Testis (tissue), 2 donors: ENCODE measurements at regions not wholly inside any gene's neighbourhood (a gene's known extent, or its start where the extent isn't known, plus 50 kb on each side); places are given as distances from the start of the nearest gene placed in this dataset.

Source experiments
- DNase-seq: peaks from one replicate; pipeline ENCODE4 v3.0.0-alpha.2; 2019
- H3K27ac ChIP-seq, 2 donors: fragments of 200-600 bp; sonication (generic); one replicate each; pipeline ENCODE4 v1.5.1; 2019
- H3K27me3 ChIP-seq: fragments of 200-600 bp; sonication (generic); one replicate; pipeline ENCODE4 v1.5.1; 2019
- H3K36me3 ChIP-seq: fragments of 200-600 bp; sonication (generic); one replicate; pipeline ENCODE4 v1.5.1; 2017; ENCODE audit warnings: low read depth; ENCODE audit errors: missing control alignments
- H3K4me1 ChIP-seq: fragments of 200-600 bp; sonication (generic); one replicate; pipeline ENCODE4 v1.5.1; 2019
- H3K4me3 ChIP-seq, 2 donors: fragments of 200-600 bp; sonication (generic); one replicate each; pipeline ENCODE4 v1.5.1; 2017 to 2019
- H3K9me3 ChIP-seq: fragments of 200-600 bp; sonication (generic); one replicate; pipeline ENCODE4 v1.5.1; 2017
- CTCF ChIP-seq, 3 experiments: fragments of 450-650 bp in 2 of 3; fragments of 200-600 bp in 1 of 3; sonication (generic) in 1 of 3; IDR thresholded peaks; one replicate each; pipeline ENCODE4 v1.5.1; 2016 to 2019; ENCODE audit warnings: antibody characterized with exemption in 3 of 3, mild to moderate bottlenecking in 2 of 3, moderate library complexity in 1 of 3
- POLR2A ChIP-seq: fragments of 450-650 bp; IDR thresholded peaks from one replicate; pipeline ENCODE4 v1.6.1; 2017; ENCODE audit warnings: antibody characterized with exemption, mild to moderate bottlenecking, moderate library complexity
- WGBS, 2 donors: methylation state at CpG; one replicate each; pipeline ENCODE4 v1.1.5; 2018; 5-methylcytosine and 5-hydroxymethylcytosine counted together
- intact Hi-C: fragments of 100-400 bp; cut with DNase I; formaldehyde crosslinking; loops from one replicate; pipeline ENCODE4 v1.15.1; 2023; ENCODE audit warnings: low total_unique reads

GRCh38 chr20:11717562-11717961, 200.1 kb upstream of the BTBD3 start:
- Histone ChIP-seq H3K27me3 (no peaks in the 10 kb centered on the region), H3K27ac (no peak overlapping the region), H3K36me3 (no peaks in the 10 kb centered on the region), H3K4me1 (no peaks in the 10 kb centered on the region), H3K9me3 (no peaks in the 10 kb centered on the region), H3K4me3 (no peak overlapping the region)
- intact Hi-C loops = no loop called here
- TF ChIP-seq POLR2A = no peak
- TF ChIP-seq CTCF (IDR thresholded peaks at IDR 0.05) = no peak
- DNase-seq = no peak
- WGBS, 2 donors = 93 to 95% methylated on average over 3 of the region's 3 CpGs

- no peak overlapping the region for H3K27ac ChIP-seq
- WGBS, 2 donors = 87 to 95% methylated on average over 1 of the region's 1 CpG
- H3K4me1 ChIP-seq = no peaks in the 10 kb centered on the region
- DNase-seq = no peak
- no peaks in the 10 kb centered on the region for H3K27me3 ChIP-seq
- no peaks in the 10 kb centered on the region for H3K9me3 ChIP-seq
- H3K4me3 ChIP-seq = no peak overlapping the region
- TF ChIP-seq POLR2A (no peak), CTCF (IDR thresholded peaks at IDR 0.05) (no peak)
- H3K36me3 ChIP-seq = no peaks in the 10 kb centered on the region
- intact Hi-C loops = no loop called here
Observed at GRCh38 chr20:11718474-11719094, 199.1 kb upstream of the BTBD3 start.

- no peaks in the 10 kb centered on the region for H3K9me3 ChIP-seq
- no peaks in the 10 kb centered on the region for H3K36me3 ChIP-seq
- no peaks in the 10 kb centered on the region for H3K4me1 ChIP-seq
- DNase-seq = no peak
- no peaks in the 10 kb centered on the region for H3K27me3 ChIP-seq
- WGBS, 2 donors = 40 to 66% methylated on average over 4 of the region's 4 CpGs
- no peak overlapping the region for H3K27ac ChIP-seq
- TF ChIP-seq CTCF (IDR thresholded peaks at IDR 0.05) (no peak), POLR2A (no peak)
- intact Hi-C loops = no loop called here
- H3K4me3 ChIP-seq = no peak overlapping the region
Observed at GRCh38 chr20:11719153-11719552, 198.5 kb upstream of the BTBD3 start.

GRCh38 chr20:11721411-11721810, 196.3 kb upstream of the BTBD3 start:
- WGBS, 2 donors = 78 to 88% methylated on average over 2 of the region's 2 CpGs
- H3K27ac ChIP-seq = no peak overlapping the region
- TF ChIP-seq CTCF (IDR thresholded peaks at IDR 0.05) (no peak), POLR2A (no peak)
- H3K9me3 ChIP-seq = no peaks in the 10 kb centered on the region
- H3K36me3 ChIP-seq = no peaks in the 10 kb centered on the region
- H3K27me3 ChIP-seq = no peaks in the 10 kb centered on the region
- no peak for DNase-seq
- no peak overlapping the region for H3K4me3 ChIP-seq
- intact Hi-C loops = no loop called here
- no peaks in the 10 kb centered on the region for H3K4me1 ChIP-seq

GRCh38 chr20:11724097-11724496, 193.6 kb upstream of the BTBD3 start:
- no peaks in the 10 kb centered on the region for H3K36me3 ChIP-seq
- H3K9me3 ChIP-seq = no peaks in the 10 kb centered on the region
- H3K4me1 ChIP-seq = no peaks in the 10 kb centered on the region
- TF ChIP-seq CTCF (IDR thresholded peaks at IDR 0.05) (no peak), POLR2A (no peak)
- WGBS, 2 donors = 80% methylated on average over 3 of the region's 3 CpGs
- no peak for DNase-seq
- no peak overlapping the region for H3K4me3 ChIP-seq
- H3K27ac ChIP-seq = no peak overlapping the region
- intact Hi-C loops = no loop called here
- H3K27me3 ChIP-seq = no peaks in the 10 kb centered on the region
